Liver (tissue), 8 donors: ENCODE measurements at regions not wholly inside any gene's neighbourhood (a gene's known extent, or its start where the extent isn't known, plus 50 kb on each side); places are given as distances from the start of the nearest gene placed in this dataset.

Experiments used
- DNase-seq: peaks from one replicate; pipeline ENCODE4 v3.0.0-alpha.2; 2017; ENCODE audit warnings: low spot score
- H3K27ac ChIP-seq, 2 donors: one replicate each; pipeline ENCODE4 v1.7.0; 2013; ENCODE audit warnings: inconsistent platforms in 2 of 2, low read length in 2 of 2, control low read depth in 1 of 2, low read depth in 1 of 2, mild to moderate bottlenecking in 1 of 2
- H3K27me3 ChIP-seq, 4 donors: one replicate each; pipeline versions ENCODE4 v1.6.1 to v1.7.0; 2013; ENCODE audit warnings: low read length in 3 of 4, inconsistent platforms in 1 of 4, mild to moderate bottlenecking in 1 of 4, moderate library complexity in 1 of 4; ENCODE audit not compliant: control insufficient read depth in 4 of 4, insufficient read depth in 4 of 4
- H3K36me3 ChIP-seq, 4 donors: one replicate each; pipeline versions ENCODE4 v1.6.1 to v1.7.0; 2013; ENCODE audit warnings: low read length in 3 of 4, mild to moderate bottlenecking in 3 of 4, low read depth in 1 of 4, moderate library complexity in 1 of 4; ENCODE audit not compliant: control insufficient read depth in 4 of 4, insufficient read depth in 3 of 4
- H3K4me1 ChIP-seq, 4 donors: one replicate each; pipeline versions ENCODE4 v1.6.1 to v1.7.0; 2013; ENCODE audit warnings: low read length in 3 of 4, mild to moderate bottlenecking in 3 of 4, moderate library complexity in 1 of 4; ENCODE audit not compliant: control insufficient read depth in 4 of 4, insufficient read depth in 4 of 4
- H3K4me3 ChIP-seq, 3 donors: one replicate each; pipeline versions ENCODE4 v1.6.1 to v1.7.0; 2013; ENCODE audit warnings: low read length in 3 of 3, control low read depth in 1 of 3, low read depth in 1 of 3, mild to moderate bottlenecking in 1 of 3
- H3K9ac ChIP-seq, 2 donors: one replicate each; pipeline ENCODE4 v1.7.0; 2013; ENCODE audit warnings: low read length in 2 of 2, mild to moderate bottlenecking in 2 of 2, moderate library complexity in 2 of 2, control low read depth in 1 of 2, low read depth in 1 of 2
- H3K9me3 ChIP-seq, 4 donors: one replicate each; pipeline versions ENCODE4 v1.6.1 to v1.7.0; 2013; ENCODE audit warnings: low read length in 3 of 4; ENCODE audit not compliant: control insufficient read depth in 4 of 4
- ATF3 ChIP-seq: IDR thresholded peaks from 2 replicates; pipeline ENCODE4 v1.6.1; 2016; ENCODE audit warnings: antibody characterized with exemption
- CTCF ChIP-seq: fragments of 150-350 bp; IDR thresholded peaks from 2 replicates; pipeline ENCODE4 v1.5.1; 2017; ENCODE audit warnings: improper control_type of control experiment, low read depth, low read length; ENCODE audit not compliant: missing input control
- EGR1 ChIP-seq, 2 donors: IDR thresholded peaks; 2 replicates each; pipeline ENCODE4 v1.6.1; 2016 to 2018; ENCODE audit warnings: antibody characterized with exemption in 2 of 2, low read depth in 2 of 2
- FOXA1 ChIP-seq: IDR thresholded peaks from 2 replicates; pipeline ENCODE4 v1.6.1; 2016; ENCODE audit warnings: antibody characterized with exemption
- FOXA2 ChIP-seq: IDR thresholded peaks from 2 replicates; pipeline ENCODE4 v1.6.1; 2016; ENCODE audit warnings: antibody characterized with exemption
- GABPA ChIP-seq, 2 donors: IDR thresholded peaks in 1 of 2; conservative IDR thresholded peaks in 1 of 2; 2 replicates each; pipeline ENCODE4 v1.6.1; 2016; ENCODE audit warnings: antibody characterized with exemption in 2 of 2, mild to moderate bottlenecking in 1 of 2, moderate library complexity in 1 of 2
- HNF4A ChIP-seq, 2 donors: conservative IDR thresholded peaks; 2 replicates each; pipeline ENCODE4 v1.6.1; 2016; ENCODE audit warnings: antibody characterized with exemption in 2 of 2, mild to moderate bottlenecking in 2 of 2
- HNF4G ChIP-seq: IDR thresholded peaks from 2 replicates; pipeline ENCODE4 v1.6.1; 2016; ENCODE audit warnings: antibody characterized with exemption
- JUND ChIP-seq, 2 donors: IDR thresholded peaks; 2 replicates each; pipeline ENCODE4 v1.6.1; 2016; ENCODE audit warnings: antibody characterized with exemption in 2 of 2
- MAX ChIP-seq: IDR thresholded peaks from 2 replicates; pipeline ENCODE4 v1.6.1; 2016; ENCODE audit warnings: antibody characterized with exemption
- NR2F2 ChIP-seq: IDR thresholded peaks from 2 replicates; pipeline ENCODE4 v1.6.1; 2016; ENCODE audit warnings: antibody characterized with exemption
- RAD21 ChIP-seq, 2 donors: IDR thresholded peaks; 2 replicates each; pipeline ENCODE4 v1.6.1; 2016; ENCODE audit warnings: antibody characterized with exemption in 2 of 2, mild to moderate bottlenecking in 2 of 2
- REST ChIP-seq: IDR thresholded peaks from 2 replicates; pipeline ENCODE4 v1.6.1; 2016; ENCODE audit warnings: antibody characterized with exemption, mild to moderate bottlenecking
- RXRA ChIP-seq, 2 donors: IDR thresholded peaks; 2 replicates each; pipeline ENCODE4 v1.6.1; 2017 to 2018; ENCODE audit warnings: antibody characterized with exemption in 2 of 2, mild to moderate bottlenecking in 1 of 2
- SP1 ChIP-seq: IDR thresholded peaks from 2 replicates; pipeline ENCODE4 v1.6.1; 2018; ENCODE audit warnings: antibody characterized with exemption, mild to moderate bottlenecking
- TAF1 ChIP-seq: conservative IDR thresholded peaks from 2 replicates; pipeline ENCODE4 v1.6.1; 2016; ENCODE audit warnings: antibody characterized with exemption, mild to moderate bottlenecking
- YY1 ChIP-seq: IDR thresholded peaks from 2 replicates; pipeline ENCODE4 v1.6.1; 2016; ENCODE audit warnings: antibody characterized with exemption, mild to moderate bottlenecking
- ZBTB33 ChIP-seq: IDR thresholded peaks from 2 replicates; pipeline ENCODE4 v1.6.1; 2016; ENCODE audit warnings: antibody characterized with exemption
- WGBS: extraction: QIAGEN DNeasy Blood & Tissue Kit; methylation state at CpG from one replicate; pipeline ENCODE4 v1.1.7; 2013; 5-methylcytosine and 5-hydroxymethylcytosine counted together
- donor health status: healthy.
- donor health status: healthy.
- donor health status: healthy.
- donor health status: healthy.
- donor health status: healthy.

GRCh38 chr6:156552849-156553248 is 224.3 kb upstream of the ARID1B start:
- Histone ChIP-seq H3K27me3 (no peaks in the 10 kb centered on the region), H3K36me3 (no peaks in the 10 kb centered on the region), H3K9ac (no peak overlapping the region), H3K9me3 (no peaks in the 10 kb centered on the region), H3K4me3 (no peak overlapping the region), H3K4me1 (no peaks in the 10 kb centered on the region), H3K27ac (no peak overlapping the region)
- TF ChIP-seq FOXA1, result no peak
- TF ChIP-seq FOXA2, result no peak
- no peak for TF ChIP-seq EGR1 (IDR thresholded peaks at IDR 0.05; ENCODE audit: low read depth in 2 of 2)
- no peak for TF ChIP-seq RXRA (IDR thresholded peaks at IDR 0.05)
- no peak for TF ChIP-seq SP1
- TF ChIP-seq YY1, result no peak
- no peak for TF ChIP-seq HNF4A (conservative IDR thresholded peaks at IDR 0.05)
- no peak for TF ChIP-seq RAD21 (IDR thresholded peaks at IDR 0.05)
- TF ChIP-seq HNF4G, result no peak
- TF ChIP-seq MAX, result no peak
- no peak for TF ChIP-seq TAF1
- no peak for TF ChIP-seq JUND (IDR thresholded peaks at IDR 0.05)
- no peak for TF ChIP-seq CTCF
- no peak for TF ChIP-seq NR2F2
- TF ChIP-seq REST, result no peak
- no peak for DNase-seq
- WGBS, result 87% methylated on average over 9 of the region's 9 CpGs

- 85% methylated on average over 4 of the region's 4 CpGs for WGBS
- H3K9ac ChIP-seq, result no peak overlapping the region
- TF ChIP-seq FOXA1 (no peak), ATF3 (no peak), ZBTB33 (no peak), EGR1 (IDR thresholded peaks at IDR 0.05; ENCODE audit: low read depth in 2 of 2) (no peak), REST (no peak), RAD21 (IDR thresholded peaks at IDR 0.05) (no peak), CTCF (no peak), JUND (IDR thresholded peaks at IDR 0.05) (no peak), NR2F2 (no peak), GABPA (IDR thresholded peaks at IDR 0.05 in 1 of 2, conservative IDR thresholded peaks at IDR 0.05 in 1 of 2) (no peak), RXRA (IDR thresholded peaks at IDR 0.05) (no peak), MAX (no peak), HNF4A (conservative IDR thresholded peaks at IDR 0.05) (no peak), YY1 (no peak), TAF1 (no peak)
These were observed 226.2 kb upstream of the ARID1B start for GRCh38 chr6:156550949-156551348.

More at GRCh38 chr6:156550949-156551348, 226.2 kb upstream of the ARID1B start:
- no peak for DNase-seq
- Histone ChIP-seq H3K9me3 (no peaks in the 10 kb centered on the region), H3K4me3 (no peak overlapping the region), H3K4me1 (no peaks in the 10 kb centered on the region), H3K36me3 (no peaks in the 10 kb centered on the region), H3K27ac (no peak overlapping the region), H3K27me3 (no peaks in the 10 kb centered on the region)
